ES-I3 (cell line): ENCODE measurements at regions not wholly inside any gene's neighbourhood (a gene's known extent, or its start where the extent isn't known, plus 50 kb on each side); places are given as distances from the start of the nearest gene placed in this dataset.

ENCODE experiments used
- H3K36me3 ChIP-seq: 2 replicates; pipeline ENCODE4 v1.6.1; 2013; ENCODE audit warnings: mild to moderate bottlenecking, low read length, control low read depth, moderate library complexity; ENCODE audit not compliant: insufficient read depth
- H3K4me1 ChIP-seq: 2 replicates; pipeline ENCODE4 v1.6.1; 2013; ENCODE audit warnings: mild to moderate bottlenecking, control low read depth, low read length; ENCODE audit not compliant: insufficient read depth
- H3K9ac ChIP-seq: 2 replicates; pipeline ENCODE4 v1.6.1; 2013; ENCODE audit warnings: low read depth, mild to moderate bottlenecking, low read length, moderate library complexity
- H3K9me3 ChIP-seq: 2 replicates; pipeline ENCODE4 v1.6.1; 2013; ENCODE audit warnings: mild to moderate bottlenecking, low read length, moderate library complexity; ENCODE audit not compliant: control insufficient read depth, insufficient read depth

DNA sequence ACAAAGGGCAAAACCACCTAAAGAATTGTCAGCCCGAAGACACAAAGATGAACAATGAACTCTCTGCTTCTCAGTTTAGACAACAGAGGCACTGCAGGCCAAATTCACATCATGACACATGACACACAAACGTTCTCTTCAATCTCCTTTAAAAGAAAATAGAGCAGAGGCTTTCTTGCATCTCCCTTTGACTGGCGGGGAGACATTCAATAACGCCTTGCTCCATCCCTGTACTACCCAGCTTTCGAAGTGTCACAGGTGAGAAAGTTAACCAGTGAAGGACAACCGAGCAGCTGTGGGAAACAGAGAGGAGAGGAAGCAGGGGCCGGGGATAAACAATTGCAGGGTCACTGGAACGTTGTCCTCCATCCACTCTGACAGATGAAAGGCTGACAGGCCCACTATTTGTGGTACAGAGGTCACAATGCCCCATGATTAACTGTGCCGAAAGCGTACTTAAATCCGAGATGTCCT, 130.8 kb downstream of the PHLDA1 start:
- no peaks in the 10 kb centered on the region for H3K9me3 ChIP-seq
- no peak overlapping the region for H3K9ac ChIP-seq
- no peaks in the 10 kb centered on the region for H3K4me1 ChIP-seq
- H3K36me3 ChIP-seq: no peaks in the 10 kb centered on the region

DNA sequence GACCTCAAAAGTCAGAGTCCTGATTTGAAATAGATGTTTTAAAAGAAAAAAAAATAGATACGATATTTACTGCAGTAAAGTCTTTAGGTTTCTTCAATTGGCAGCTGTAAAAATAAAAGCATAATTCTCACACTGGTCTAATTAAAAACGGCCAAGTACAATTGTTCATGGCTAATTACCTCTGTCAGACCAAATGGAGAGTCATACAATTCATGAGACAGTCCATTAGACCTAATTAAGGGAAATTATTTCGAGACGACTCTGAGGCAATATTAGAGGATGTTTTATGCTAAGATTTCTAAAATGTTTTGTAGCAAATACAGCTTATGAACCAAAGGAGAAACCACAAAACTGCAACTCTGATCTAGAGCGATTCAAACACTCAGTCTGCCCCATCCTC, 131.3 kb downstream of the PHLDA1 start:
- H3K9me3 ChIP-seq: no peaks in the 10 kb centered on the region
- no peaks in the 10 kb centered on the region for H3K36me3 ChIP-seq
- H3K4me1 ChIP-seq: peaks cover 6% of the 10 kb centered on the region
- no peak overlapping the region for H3K9ac ChIP-seq

DNA sequence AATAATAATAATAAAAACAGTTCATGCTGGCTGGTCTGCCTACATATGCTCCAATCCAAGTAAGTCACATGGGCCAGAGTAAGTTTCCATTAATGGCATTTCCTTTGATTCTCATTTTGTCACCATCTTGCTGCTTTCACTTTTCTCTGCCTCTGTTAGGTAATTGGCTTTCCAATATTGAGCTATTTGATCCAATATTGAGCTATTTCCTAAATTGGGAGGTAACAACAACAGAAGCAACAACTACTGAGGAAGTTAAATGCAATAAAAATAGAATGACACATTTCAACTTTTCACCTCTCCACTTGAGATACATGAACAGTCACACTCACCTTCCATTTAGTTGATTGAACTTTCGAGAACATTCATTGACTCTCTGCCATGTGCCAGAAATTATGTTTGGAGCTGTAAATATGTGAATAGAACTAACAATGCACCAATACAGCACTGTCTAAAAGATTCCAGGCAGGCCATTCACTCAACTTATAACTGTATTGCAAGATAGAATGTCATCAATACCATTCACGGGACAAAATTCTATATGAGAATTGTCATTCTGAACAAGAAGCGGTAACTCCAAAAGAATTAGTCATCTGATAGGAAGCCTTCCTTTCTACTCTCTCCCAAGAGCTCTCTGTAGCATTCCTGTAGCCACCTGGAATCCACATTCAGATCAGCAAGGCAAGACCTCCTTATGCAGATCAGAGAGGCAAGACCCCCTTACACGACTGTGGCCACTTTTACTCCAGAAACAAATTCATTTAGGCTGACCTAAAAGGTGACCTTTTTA, 136.4 kb downstream of the PHLDA1 start:
- Histone ChIP-seq H3K9me3 (no peaks in the 10 kb centered on the region), H3K36me3 (no peaks in the 10 kb centered on the region), H3K4me1 (peaks cover 16% of the 10 kb centered on the region), H3K9ac (no peak overlapping the region)

DNA sequence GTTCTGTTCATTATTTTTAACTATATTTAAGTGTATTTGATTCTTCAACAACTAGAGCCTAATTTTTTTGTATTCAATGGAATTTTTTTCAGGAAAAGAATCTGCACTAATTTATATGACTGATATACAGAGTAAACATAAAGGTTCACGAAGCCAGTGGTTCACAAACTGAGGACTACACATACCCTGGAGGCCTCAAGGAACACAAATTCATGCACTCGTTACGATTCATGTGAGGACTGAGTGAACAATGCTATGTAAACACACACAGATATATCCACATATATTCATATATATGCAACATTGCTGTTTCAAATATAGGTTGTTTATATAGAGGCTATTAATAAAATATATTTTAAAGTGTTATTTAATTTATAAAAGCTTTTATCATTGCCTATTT, 137.8 kb downstream of the PHLDA1 start:
- H3K9me3 ChIP-seq: no peaks in the 10 kb centered on the region
- no peaks in the 10 kb centered on the region for H3K36me3 ChIP-seq
- no peak overlapping the region for H3K9ac ChIP-seq
- H3K4me1 ChIP-seq: peaks cover 28% of the 10 kb centered on the region

DNA sequence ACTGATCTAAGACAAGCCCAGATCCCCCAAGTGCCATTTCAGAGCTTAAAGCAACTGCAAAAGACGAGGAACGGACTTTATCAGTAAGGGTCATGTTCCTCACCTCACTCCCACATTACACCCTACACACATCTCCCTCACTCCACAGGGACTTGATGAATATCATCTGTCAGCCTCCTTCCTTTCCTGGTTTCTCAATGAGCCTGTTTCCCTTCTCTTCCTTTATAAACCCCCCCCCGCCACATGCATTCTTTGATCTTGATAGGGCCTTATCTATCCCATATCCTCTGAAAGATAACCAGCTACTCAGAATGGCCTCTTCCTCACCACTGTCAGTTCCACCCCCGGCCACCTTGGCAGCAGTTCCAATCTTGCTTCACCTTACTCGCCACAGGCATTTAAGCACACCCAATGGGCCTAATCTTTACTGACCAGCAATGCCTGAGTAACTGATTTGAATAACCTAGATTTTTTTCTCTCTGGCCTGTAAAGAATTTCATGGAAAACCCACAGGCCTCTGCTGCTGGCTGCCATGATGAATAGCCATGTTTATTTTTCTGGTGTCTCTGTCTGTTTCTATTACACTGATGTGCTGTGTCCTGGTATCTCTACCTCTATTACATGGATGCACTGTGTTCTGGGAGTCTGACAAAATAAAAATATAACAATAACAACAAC, 138.7 kb downstream of the PHLDA1 start:
- Histone ChIP-seq H3K4me1 (peaks cover 33% of the 10 kb centered on the region), H3K36me3 (no peaks in the 10 kb centered on the region), H3K9ac (no peak overlapping the region), H3K9me3 (no peaks in the 10 kb centered on the region)

DNA sequence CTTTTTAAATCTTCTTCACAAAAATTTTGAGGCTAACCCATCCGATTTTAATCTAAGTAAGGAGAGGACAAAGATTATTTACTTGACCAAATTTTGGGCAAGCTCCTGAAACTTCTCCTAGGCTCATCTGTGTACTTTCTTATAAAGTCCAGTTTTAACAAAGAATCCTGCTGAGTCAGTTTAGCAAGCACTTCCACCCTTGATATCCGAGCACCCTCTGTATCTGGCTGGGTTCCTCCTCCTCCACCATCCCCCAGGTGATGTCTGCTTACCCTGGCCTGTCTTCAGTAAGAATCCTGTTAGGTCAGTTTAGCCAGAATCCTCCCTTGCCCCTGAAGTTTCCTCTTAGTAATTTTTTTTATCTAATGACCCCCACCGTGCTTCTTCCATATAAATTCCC, 140.5 kb downstream of the PHLDA1 start:
- H3K9ac ChIP-seq: no peak overlapping the region
- H3K4me1 ChIP-seq: peaks cover 33% of the 10 kb centered on the region
- no peaks in the 10 kb centered on the region for H3K9me3 ChIP-seq
- no peaks in the 10 kb centered on the region for H3K36me3 ChIP-seq

DNA sequence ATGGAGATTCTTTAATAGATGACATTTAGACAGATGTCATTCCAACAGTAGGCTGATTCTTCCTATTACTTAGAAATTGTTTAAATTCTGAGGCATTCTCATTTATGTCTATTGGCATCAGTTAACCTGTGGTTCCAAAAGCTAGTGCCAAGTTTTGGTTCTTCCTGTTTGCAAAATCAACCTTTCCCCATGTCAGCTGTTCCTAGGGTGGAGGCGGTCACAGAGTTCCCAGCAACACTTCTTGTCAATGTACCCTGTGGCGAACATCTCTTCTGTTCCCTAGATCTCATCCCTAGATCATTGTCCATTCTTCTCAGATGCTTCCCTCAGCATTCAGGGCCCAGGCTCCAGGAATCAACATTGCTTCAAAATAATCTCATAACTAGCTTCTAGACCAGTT, 140.9 kb downstream of the PHLDA1 start:
- H3K36me3 ChIP-seq: no peaks in the 10 kb centered on the region
- no peak overlapping the region for H3K9ac ChIP-seq
- peaks cover 32% of the 10 kb centered on the region for H3K4me1 ChIP-seq
- no peaks in the 10 kb centered on the region for H3K9me3 ChIP-seq

DNA sequence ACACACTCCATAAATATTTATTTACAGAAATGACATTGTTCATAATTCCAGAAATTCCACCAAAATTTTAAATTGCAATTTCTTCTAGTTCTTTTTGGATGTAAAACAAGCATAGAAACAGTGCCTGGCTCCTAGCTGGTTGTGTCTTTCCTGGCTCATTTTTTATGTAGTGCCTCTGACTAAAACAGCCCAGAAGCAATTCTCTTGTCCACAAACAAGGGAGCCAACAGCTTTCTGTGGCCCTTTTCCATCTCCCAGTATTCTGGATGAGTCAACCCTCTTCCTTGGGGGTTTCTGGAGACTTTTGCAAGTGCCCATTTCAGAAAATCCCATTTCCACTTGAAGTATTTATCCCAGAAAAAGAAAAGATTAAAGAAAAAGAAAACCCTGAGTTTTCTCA, 141.4 kb downstream of the PHLDA1 start:
- Histone ChIP-seq H3K36me3 (no peaks in the 10 kb centered on the region), H3K9ac (no peak overlapping the region), H3K9me3 (no peaks in the 10 kb centered on the region), H3K4me1 (peaks cover 27% of the 10 kb centered on the region)

DNA sequence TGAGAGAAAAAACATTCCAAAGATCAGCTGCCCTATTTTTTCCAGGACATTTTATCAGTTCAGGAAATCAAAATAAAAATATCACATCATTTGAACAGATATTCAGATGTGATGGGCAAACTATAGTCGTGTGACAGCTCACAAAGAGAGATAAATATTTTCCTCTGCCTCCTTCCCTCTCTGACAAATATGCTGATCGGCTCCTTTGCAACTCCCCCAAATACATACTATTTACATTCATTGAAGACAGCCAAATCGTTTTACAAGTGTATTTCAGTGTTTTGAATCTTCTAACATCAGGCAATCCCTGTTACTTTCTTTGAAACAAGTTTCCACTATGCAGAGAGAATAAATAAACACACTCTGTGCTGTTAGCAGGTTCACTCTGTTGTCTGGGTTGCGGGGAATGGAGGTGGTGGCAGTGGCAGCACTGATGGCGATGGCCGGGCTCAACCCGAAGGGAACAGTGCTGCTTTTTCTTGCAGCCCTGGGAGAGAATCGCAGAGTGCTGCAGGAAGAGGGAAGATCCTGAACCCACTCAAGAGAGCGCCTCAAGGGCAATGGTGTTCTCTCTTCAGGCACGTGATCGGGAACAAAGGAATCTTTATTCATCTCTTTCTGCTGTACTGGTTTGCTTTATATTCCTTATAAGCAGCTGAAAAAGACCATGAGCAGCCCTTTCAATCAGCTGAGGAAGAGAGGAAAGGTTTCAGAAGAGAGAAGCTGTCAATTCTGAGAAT, 142.5 kb downstream of the PHLDA1 start:
- H3K9ac ChIP-seq: peak overlapping the region; percentile 22; the same call in 1 of the 2 replicates
- no peaks in the 10 kb centered on the region for H3K9me3 ChIP-seq
- H3K4me1 ChIP-seq: peaks cover 19% of the 10 kb centered on the region
- H3K36me3 ChIP-seq: no peaks in the 10 kb centered on the region

DNA sequence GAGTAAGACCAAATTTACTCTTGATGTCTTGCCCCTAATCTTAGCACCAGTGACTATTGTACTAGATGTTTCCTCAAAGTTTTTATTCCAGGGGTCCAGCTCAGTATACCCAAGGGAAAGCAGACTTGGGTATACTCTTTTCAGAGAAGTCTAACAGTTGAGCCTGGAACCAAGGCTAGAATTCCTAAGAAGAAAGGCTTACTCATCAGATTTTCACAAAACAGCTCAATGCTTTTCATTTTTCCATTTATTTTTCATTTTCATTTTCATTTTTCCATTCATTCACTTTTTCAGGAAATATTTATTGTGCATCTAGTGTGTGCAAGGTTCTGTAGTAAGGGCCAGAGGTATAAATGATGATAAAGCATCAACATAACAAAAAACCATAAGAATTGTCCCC, 143.2 kb downstream of the PHLDA1 start:
- no peaks in the 10 kb centered on the region for H3K9me3 ChIP-seq
- H3K36me3 ChIP-seq: no peaks in the 10 kb centered on the region
- no peak overlapping the region for H3K9ac ChIP-seq
- H3K4me1 ChIP-seq: peaks cover 20% of the 10 kb centered on the region

DNA sequence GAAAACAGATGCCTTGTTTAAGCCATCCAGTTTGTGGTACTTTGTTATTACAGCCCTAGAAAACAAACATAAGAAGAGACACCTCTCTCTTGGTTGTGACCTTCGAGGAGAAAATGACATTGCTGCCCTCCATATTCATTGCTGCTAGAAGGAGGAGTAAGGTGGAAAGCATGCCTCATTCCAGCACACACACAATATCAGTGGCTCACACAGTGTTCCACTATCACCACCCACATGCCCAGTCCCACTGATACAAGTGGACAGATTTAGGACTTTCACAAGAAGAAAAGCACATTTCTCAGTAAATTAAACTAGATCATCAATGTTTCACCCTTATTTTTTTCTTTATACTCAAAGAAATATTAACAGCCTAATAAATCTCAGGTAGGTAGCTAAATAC, 143.6 kb downstream of the PHLDA1 start:
- Histone ChIP-seq H3K9me3 (no peaks in the 10 kb centered on the region), H3K36me3 (no peaks in the 10 kb centered on the region), H3K4me1 (peaks cover 24% of the 10 kb centered on the region), H3K9ac (no peak overlapping the region)

DNA sequence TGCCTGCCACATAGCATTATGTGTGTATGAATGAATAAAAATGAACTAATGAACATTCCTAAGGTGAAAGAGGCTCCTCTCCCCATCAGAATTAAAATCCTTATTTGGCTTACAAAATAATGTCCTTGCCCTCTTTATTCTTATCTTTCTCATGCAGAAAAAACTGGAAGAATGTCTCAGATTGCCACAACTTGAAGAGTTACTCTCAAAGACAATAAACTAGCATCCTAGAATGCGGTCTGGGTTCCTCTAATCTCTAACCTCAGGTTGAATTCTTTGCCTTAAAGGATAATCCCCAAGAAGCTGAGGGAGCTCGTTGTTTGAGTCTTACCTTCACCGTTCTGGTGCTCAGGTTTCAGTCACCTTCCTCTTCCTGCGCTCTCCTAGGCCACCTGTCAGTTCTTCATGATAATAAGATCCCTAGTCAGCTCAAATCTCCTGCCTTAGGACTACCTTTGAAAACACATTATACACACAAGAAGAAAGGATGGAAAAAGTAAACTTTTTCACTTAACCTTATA, 147.1 kb downstream of the PHLDA1 start:
- no peaks in the 10 kb centered on the region for H3K9me3 ChIP-seq
- peaks cover 27% of the 10 kb centered on the region for H3K4me1 ChIP-seq
- no peaks in the 10 kb centered on the region for H3K36me3 ChIP-seq
- H3K9ac ChIP-seq: no peak overlapping the region

DNA sequence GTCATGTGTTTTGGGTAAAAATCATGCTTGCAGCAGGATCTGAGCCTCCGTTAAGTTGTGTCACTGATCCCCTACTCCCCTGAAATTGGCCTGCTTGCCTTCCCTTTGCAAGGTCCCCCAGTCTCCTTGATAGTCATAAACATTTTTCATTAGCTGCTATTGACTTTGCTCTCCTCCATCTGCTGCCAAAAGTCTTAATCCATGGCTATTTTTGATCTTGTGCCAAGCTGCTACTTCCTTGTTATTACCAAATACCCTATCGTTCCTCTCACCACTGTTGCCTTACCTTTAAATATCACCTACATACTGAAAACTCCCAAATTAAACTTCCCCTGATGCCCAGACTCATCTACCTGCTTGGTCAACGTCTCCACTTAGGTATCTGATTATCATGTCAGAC, 148.3 kb downstream of the PHLDA1 start:
- H3K36me3 ChIP-seq: no peaks in the 10 kb centered on the region
- H3K9ac ChIP-seq: no peak overlapping the region
- H3K9me3 ChIP-seq: no peaks in the 10 kb centered on the region
- H3K4me1 ChIP-seq: peaks cover 19% of the 10 kb centered on the region

DNA sequence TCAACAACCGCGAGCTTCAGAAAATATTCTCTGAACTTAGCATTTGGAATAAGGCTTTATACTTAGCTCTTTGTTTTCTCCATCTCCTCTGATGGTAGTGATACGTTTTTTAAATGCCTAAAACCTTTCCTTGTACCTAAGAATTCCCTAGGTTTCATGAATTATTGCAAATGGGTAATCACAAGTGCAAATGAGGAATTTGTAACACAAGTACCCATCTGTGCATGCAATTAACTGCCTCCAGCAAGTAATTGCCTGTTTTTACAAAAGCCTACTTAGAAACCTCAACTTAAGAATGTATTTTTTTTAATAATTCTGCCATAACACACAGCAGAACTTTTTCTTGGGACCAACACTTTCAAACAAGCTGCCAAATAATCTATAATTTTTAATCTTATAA, 149.2 kb downstream of the PHLDA1 start:
- H3K9ac ChIP-seq: no peak overlapping the region
- peaks cover 26% of the 10 kb centered on the region for H3K4me1 ChIP-seq
- no peaks in the 10 kb centered on the region for H3K9me3 ChIP-seq
- H3K36me3 ChIP-seq: no peaks in the 10 kb centered on the region
